ENCODE measurements at regions not wholly inside any gene's neighbourhood (a gene's known extent, or its start where the extent isn't known, plus 50 kb on each side); places are given as distances from the start of the nearest gene placed in this dataset.
"Not testable (repeated sequence)": the region's sequence is repeated elsewhere in the genome, so short reads cannot be mapped to it uniquely, and the experiment has no call there.

DNA sequence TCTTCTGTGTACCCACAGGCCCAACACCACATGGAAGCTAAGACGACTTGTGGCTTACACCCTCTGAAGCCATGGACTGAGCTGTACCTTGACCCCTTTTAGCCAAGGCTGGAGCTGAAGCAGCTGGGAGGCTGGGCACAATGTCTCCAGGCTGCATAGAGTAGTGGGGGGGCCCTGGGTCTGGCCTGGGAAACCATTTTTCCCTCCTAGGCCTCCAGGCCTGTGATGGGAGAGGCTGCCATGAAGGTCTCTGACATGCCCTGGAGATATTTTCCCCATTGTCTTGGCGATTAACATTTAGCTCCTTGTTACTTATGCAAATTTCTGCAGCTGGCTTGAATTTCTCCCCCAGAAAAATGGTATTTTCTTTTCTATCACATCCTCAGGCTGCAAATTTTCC lies 72.9 kb upstream of the SLC24A3 start:
- TF ChIP-seq, protein P1, sequence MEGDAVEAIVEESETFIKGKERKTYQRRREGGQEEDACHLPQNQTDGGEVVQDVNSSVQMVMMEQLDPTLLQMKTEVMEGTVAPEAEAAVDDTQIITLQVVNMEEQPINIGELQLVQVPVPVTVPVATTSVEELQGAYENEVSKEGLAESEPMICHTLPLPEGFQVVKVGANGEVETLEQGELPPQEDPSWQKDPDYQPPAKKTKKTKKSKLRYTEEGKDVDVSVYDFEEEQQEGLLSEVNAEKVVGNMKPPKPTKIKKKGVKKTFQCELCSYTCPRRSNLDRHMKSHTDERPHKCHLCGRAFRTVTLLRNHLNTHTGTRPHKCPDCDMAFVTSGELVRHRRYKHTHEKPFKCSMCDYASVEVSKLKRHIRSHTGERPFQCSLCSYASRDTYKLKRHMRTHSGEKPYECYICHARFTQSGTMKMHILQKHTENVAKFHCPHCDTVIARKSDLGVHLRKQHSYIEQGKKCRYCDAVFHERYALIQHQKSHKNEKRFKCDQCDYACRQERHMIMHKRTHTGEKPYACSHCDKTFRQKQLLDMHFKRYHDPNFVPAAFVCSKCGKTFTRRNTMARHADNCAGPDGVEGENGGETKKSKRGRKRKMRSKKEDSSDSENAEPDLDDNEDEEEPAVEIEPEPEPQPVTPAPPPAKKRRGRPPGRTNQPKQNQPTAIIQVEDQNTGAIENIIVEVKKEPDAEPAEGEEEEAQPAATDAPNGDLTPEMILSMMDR (IDR thresholded peaks at IDR 0.05), result not testable (repeated sequence)
- not testable (repeated sequence) for TF ChIP-seq ZNF121 (CRISPR knock-in tag; IDR thresholded peaks at IDR 0.05); MXD4 (CRISPR knock-in tag; IDR thresholded peaks at IDR 0.05; ENCODE audit: borderline replicate concordance); ZBTB21 (CRISPR knock-in tag; IDR thresholded peaks at IDR 0.05; ENCODE audit: borderline replicate concordance); SMAD3 (CRISPR knock-in tag; IDR thresholded peaks at IDR 0.05; ENCODE audit: borderline replicate concordance); TCF7 (CRISPR knock-in tag; IDR thresholded peaks at IDR 0.05; ENCODE audit: low read depth); ZNF317 (CRISPR knock-in tag; IDR thresholded peaks at IDR 0.05; ENCODE audit: borderline replicate concordance, low read depth); ZNF263 (CRISPR knock-in tag; IDR thresholded peaks at IDR 0.05; ENCODE audit: low read depth); JUN (CRISPR knock-in tag; IDR thresholded peaks at IDR 0.05)
- TF ChIP-seq, protein P2, sequence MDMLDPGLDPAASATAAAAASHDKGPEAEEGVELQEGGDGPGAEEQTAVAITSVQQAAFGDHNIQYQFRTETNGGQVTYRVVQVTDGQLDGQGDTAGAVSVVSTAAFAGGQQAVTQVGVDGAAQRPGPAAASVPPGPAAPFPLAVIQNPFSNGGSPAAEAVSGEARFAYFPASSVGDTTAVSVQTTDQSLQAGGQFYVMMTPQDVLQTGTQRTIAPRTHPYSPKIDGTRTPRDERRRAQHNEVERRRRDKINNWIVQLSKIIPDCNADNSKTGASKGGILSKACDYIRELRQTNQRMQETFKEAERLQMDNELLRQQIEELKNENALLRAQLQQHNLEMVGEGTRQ (CRISPR knock-in tag; IDR thresholded peaks at IDR 0.05), result not testable (repeated sequence)
- TF ChIP-seq, protein P3, sequence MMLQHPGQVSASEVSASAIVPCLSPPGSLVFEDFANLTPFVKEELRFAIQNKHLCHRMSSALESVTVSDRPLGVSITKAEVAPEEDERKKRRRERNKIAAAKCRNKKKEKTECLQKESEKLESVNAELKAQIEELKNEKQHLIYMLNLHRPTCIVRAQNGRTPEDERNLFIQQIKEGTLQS (CRISPR knock-in tag; conservative IDR thresholded peaks at IDR 0.05), result not testable (repeated sequence)

Data from WTC11 (cell line).